ENCODE measurements at regions not wholly inside any gene's neighbourhood (a gene's known extent, or its start where the extent isn't known, plus 50 kb on each side); places are given as distances from the start of the nearest gene placed in this dataset.

DNA sequence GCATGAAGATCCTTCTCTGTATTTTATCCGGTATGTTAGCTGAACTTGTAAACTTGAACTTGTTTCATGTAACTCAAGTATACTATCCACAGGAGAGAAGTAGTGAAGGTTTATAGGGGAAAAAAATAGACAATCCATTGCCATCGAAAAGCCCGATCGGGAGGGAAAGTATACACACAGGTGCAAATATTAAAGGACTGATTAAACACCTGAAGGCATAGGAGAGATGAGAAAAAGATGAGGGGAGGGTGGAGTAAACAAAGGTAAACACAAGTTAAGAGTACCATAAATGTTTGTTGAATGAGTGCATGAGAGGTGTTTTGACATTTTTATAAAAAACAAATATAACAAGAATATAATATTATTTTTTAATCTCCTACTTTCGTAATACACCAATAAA lies 64.3 kb upstream of the CITED2 start:
- TF ChIP-seq CTCF (IDR thresholded peaks at IDR 0.05), result no peak
- no peak for TF ChIP-seq ZFX (IDR thresholded peaks at IDR 0.05; ENCODE audit: borderline replicate concordance)
